ENCODE measurements at regions not wholly inside any gene's neighbourhood (a gene's known extent, or its start where the extent isn't known, plus 50 kb on each side); places are given as distances from the start of the nearest gene placed in this dataset.

DNA sequence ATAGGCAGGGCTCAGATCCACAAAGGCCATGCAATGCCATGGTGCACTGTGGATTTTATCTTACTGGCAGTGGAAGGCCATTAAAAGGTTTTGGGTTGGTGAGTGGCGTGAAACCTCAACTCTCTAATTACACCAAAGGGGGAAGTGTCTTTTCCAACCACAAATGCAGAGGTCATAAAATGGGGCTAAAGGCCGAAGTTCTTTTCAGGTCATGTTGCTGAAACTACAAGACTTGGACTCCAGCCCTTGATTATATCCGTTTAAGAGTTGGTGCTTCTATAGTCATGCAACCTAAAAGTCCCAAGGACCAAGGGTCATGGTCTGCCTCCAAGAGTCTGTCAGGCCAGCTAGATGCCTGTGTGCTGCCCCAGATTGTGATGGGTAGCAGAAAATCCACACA, 434.3 kb downstream of the RAB38 start:
- Histone ChIP-seq H3K36me3 (ENCODE audit: control insufficient read depth in 4 of 4, insufficient read depth in 3 of 4, low read depth in 1 of 4, low read length in 3 of 4) (no peaks in the 10 kb centered on the region), H3K9me3 (ENCODE audit: control insufficient read depth in 4 of 4, low read length in 3 of 4) (no peaks in the 10 kb centered on the region), H3K27ac (ENCODE audit: low read depth in 1 of 2, low read length in 2 of 2) (no peak overlapping the region), H3K4me3 (ENCODE audit: low read depth in 1 of 3, low read length in 3 of 3) (no peak overlapping the region), H3K9ac (ENCODE audit: low read depth in 1 of 2, low read length in 2 of 2) (no peak overlapping the region), H3K4me1 (ENCODE audit: control insufficient read depth in 4 of 4, insufficient read depth in 4 of 4, low read length in 3 of 4) (no peaks in the 10 kb centered on the region), H3K27me3 (ENCODE audit: control insufficient read depth in 4 of 4, insufficient read depth in 4 of 4, low read length in 3 of 4) (no peaks in the 10 kb centered on the region)
- DNase-seq (ENCODE audit: low spot score), result no peak
- TF ChIP-seq, protein P1, sequence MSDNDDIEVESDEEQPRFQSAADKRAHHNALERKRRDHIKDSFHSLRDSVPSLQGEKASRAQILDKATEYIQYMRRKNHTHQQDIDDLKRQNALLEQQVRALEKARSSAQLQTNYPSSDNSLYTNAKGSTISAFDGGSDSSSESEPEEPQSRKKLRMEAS (IDR thresholded peaks at IDR 0.05), result no peak
- TF ChIP-seq, protein P2, sequence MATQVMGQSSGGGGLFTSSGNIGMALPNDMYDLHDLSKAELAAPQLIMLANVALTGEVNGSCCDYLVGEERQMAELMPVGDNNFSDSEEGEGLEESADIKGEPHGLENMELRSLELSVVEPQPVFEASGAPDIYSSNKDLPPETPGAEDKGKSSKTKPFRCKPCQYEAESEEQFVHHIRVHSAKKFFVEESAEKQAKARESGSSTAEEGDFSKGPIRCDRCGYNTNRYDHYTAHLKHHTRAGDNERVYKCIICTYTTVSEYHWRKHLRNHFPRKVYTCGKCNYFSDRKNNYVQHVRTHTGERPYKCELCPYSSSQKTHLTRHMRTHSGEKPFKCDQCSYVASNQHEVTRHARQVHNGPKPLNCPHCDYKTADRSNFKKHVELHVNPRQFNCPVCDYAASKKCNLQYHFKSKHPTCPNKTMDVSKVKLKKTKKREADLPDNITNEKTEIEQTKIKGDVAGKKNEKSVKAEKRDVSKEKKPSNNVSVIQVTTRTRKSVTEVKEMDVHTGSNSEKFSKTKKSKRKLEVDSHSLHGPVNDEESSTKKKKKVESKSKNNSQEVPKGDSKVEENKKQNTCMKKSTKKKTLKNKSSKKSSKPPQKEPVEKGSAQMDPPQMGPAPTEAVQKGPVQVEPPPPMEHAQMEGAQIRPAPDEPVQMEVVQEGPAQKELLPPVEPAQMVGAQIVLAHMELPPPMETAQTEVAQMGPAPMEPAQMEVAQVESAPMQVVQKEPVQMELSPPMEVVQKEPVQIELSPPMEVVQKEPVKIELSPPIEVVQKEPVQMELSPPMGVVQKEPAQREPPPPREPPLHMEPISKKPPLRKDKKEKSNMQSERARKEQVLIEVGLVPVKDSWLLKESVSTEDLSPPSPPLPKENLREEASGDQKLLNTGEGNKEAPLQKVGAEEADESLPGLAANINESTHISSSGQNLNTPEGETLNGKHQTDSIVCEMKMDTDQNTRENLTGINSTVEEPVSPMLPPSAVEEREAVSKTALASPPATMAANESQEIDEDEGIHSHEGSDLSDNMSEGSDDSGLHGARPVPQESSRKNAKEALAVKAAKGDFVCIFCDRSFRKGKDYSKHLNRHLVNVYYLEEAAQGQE (IDR thresholded peaks at IDR 0.05), result no peak
- TF ChIP-seq HNF4G (IDR thresholded peaks at IDR 0.05), result no peak
- TF ChIP-seq FOXA2 (IDR thresholded peaks at IDR 0.05), result no peak
- no peak for TF ChIP-seq YY1 (IDR thresholded peaks at IDR 0.05)
- TF ChIP-seq, protein P3, sequence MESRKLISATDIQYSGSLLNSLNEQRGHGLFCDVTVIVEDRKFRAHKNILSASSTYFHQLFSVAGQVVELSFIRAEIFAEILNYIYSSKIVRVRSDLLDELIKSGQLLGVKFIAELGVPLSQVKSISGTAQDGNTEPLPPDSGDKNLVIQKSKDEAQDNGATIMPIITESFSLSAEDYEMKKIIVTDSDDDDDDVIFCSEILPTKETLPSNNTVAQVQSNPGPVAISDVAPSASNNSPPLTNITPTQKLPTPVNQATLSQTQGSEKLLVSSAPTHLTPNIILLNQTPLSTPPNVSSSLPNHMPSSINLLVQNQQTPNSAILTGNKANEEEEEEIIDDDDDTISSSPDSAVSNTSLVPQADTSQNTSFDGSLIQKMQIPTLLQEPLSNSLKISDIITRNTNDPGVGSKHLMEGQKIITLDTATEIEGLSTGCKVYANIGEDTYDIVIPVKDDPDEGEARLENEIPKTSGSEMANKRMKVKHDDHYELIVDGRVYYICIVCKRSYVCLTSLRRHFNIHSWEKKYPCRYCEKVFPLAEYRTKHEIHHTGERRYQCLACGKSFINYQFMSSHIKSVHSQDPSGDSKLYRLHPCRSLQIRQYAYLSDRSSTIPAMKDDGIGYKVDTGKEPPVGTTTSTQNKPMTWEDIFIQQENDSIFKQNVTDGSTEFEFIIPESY (IDR thresholded peaks at IDR 0.05), result no peak
- no peak for TF ChIP-seq GABPA (IDR thresholded peaks at IDR 0.05 in 1 of 2, conservative IDR thresholded peaks at IDR 0.05 in 1 of 2)
- TF ChIP-seq HNF4A (conservative IDR thresholded peaks at IDR 0.05), result no peak
- TF ChIP-seq FOXA1 (IDR thresholded peaks at IDR 0.05), result no peak
- no peak for TF ChIP-seq JUND (IDR thresholded peaks at IDR 0.05)
- TF ChIP-seq, protein P4, sequence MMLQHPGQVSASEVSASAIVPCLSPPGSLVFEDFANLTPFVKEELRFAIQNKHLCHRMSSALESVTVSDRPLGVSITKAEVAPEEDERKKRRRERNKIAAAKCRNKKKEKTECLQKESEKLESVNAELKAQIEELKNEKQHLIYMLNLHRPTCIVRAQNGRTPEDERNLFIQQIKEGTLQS (IDR thresholded peaks at IDR 0.05), result no peak
- TF ChIP-seq SP1 (IDR thresholded peaks at IDR 0.05), result no peak
- no peak for TF ChIP-seq EGR1 (IDR thresholded peaks at IDR 0.05; ENCODE audit: low read depth in 2 of 2)
- TF ChIP-seq RXRA (IDR thresholded peaks at IDR 0.05), result no peak
- TF ChIP-seq NR2F2 (IDR thresholded peaks at IDR 0.05), result no peak
- TF ChIP-seq TAF1 (conservative IDR thresholded peaks at IDR 0.05), result no peak
- TF ChIP-seq, protein P5, sequence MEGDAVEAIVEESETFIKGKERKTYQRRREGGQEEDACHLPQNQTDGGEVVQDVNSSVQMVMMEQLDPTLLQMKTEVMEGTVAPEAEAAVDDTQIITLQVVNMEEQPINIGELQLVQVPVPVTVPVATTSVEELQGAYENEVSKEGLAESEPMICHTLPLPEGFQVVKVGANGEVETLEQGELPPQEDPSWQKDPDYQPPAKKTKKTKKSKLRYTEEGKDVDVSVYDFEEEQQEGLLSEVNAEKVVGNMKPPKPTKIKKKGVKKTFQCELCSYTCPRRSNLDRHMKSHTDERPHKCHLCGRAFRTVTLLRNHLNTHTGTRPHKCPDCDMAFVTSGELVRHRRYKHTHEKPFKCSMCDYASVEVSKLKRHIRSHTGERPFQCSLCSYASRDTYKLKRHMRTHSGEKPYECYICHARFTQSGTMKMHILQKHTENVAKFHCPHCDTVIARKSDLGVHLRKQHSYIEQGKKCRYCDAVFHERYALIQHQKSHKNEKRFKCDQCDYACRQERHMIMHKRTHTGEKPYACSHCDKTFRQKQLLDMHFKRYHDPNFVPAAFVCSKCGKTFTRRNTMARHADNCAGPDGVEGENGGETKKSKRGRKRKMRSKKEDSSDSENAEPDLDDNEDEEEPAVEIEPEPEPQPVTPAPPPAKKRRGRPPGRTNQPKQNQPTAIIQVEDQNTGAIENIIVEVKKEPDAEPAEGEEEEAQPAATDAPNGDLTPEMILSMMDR (IDR thresholded peaks at IDR 0.05; ENCODE audit: low read depth, low read length, missing input control), result no peak
- 53% methylated on average over 3 of the region's 3 CpGs for WGBS

DNA sequence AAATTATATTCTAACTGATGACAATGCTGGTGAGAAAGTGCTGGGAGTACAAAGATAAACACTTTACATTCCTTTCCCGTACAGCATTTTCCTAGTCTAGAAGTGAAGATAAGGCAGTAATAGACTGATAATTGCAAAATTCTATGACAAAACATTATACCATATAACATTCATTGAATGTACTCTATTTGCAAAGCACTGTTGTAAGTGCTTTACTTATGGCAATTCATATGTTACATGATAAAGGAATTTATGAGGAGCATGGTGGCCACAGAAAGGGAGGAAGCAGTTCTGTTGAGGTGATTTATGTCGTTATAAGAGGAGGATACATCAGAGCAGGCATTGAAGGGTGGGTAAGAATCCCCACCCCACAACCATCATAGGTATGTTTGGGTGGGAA, 434.8 kb downstream of the RAB38 start:
- 62% methylated on average over 2 of the region's 2 CpGs for WGBS
- Histone ChIP-seq H3K27me3 (ENCODE audit: control insufficient read depth in 4 of 4, insufficient read depth in 4 of 4, low read length in 3 of 4) (no peaks in the 10 kb centered on the region), H3K4me1 (ENCODE audit: control insufficient read depth in 4 of 4, insufficient read depth in 4 of 4, low read length in 3 of 4) (no peaks in the 10 kb centered on the region), H3K27ac (ENCODE audit: low read depth in 1 of 2, low read length in 2 of 2) (no peak overlapping the region), H3K9me3 (ENCODE audit: control insufficient read depth in 4 of 4, low read length in 3 of 4) (no peaks in the 10 kb centered on the region), H3K4me3 (ENCODE audit: low read depth in 1 of 3, low read length in 3 of 3) (no peak overlapping the region), H3K9ac (ENCODE audit: low read depth in 1 of 2, low read length in 2 of 2) (no peak overlapping the region), H3K36me3 (ENCODE audit: control insufficient read depth in 4 of 4, insufficient read depth in 3 of 4, low read depth in 1 of 4, low read length in 3 of 4) (no peaks in the 10 kb centered on the region)
- TF ChIP-seq, protein P3 (IDR thresholded peaks at IDR 0.05), result no peak
- TF ChIP-seq HNF4G (IDR thresholded peaks at IDR 0.05), result no peak
- TF ChIP-seq, protein P1 (IDR thresholded peaks at IDR 0.05), result no peak
- DNase-seq (ENCODE audit: low spot score), result no peak

All from liver (tissue), 8 donors.